Lung microvascular endothelial cell (primary cell): ENCODE measurements at regions not wholly inside any gene's neighbourhood (a gene's known extent, or its start where the extent isn't known, plus 50 kb on each side); places are given as distances from the start of the nearest gene placed in this dataset.
"Not testable (repeated sequence)": the region's sequence is repeated elsewhere in the genome, so short reads cannot be mapped to it uniquely, and the experiment has no call there.

Experiments
- DNase-seq, 2 donors: peaks; one replicate each; pipeline versions ENCODE4 v3.0.0 to v3.0.0-alpha.2; 2010; ENCODE audit warnings: low read depth in 2 of 2

- peak in 1 of 2 donors; percentile 62 for DNase-seq
These were observed 187.7 kb upstream of the KLF6 start for GRCh38 chr10:3972460-3973301.

GRCh38 chr10:3971713-3972112, 186.7 kb upstream of the KLF6 start:
- no peak for DNase-seq

- peak in 1 of 2 donors; percentile 62 for DNase-seq
These were observed 185.1 kb upstream of the KLF6 start for GRCh38 chr10:3969876-3970666.

GRCh38 chr10:3968727-3969126, 183.7 kb upstream of the KLF6 start:
- DNase-seq, result peak; percentile 42 to 51

GRCh38 chr10:3964516-3964915, 179.5 kb upstream of the KLF6 start:
- no peak for DNase-seq

- peak in 1 of 2 donors; percentile 65 for DNase-seq
These were observed 178.2 kb upstream of the KLF6 start for GRCh38 chr10:3963191-3963673.

GRCh38 chr10:3961082-3961481, 176.1 kb upstream of the KLF6 start:
- no peak for DNase-seq

GRCh38 chr10:3960496-3960895, 175.5 kb upstream of the KLF6 start:
- DNase-seq, result no peak

GRCh38 chr10:3959370-3960325, 174.6 kb upstream of the KLF6 start:
- DNase-seq, result no peak

- DNase-seq, result no peak
These were observed 173.5 kb upstream of the KLF6 start for GRCh38 chr10:3958472-3958996.

GRCh38 chr10:3955955-3956617, 171.1 kb upstream of the KLF6 start:
- DNase-seq, result no peak

- DNase-seq, result peak in 1 of 2 donors; percentile 28
These were observed 170.5 kb upstream of the KLF6 start for GRCh38 chr10:3955493-3955892.

- DNase-seq, result no peak
These were observed 169.6 kb upstream of the KLF6 start for GRCh38 chr10:3954615-3955014.

GRCh38 chr10:3954007-3954406, 169.0 kb upstream of the KLF6 start:
- not testable (repeated sequence) for DNase-seq

- DNase-seq, result peak in 1 of 2 donors; percentile 30
These were observed 167.0 kb upstream of the KLF6 start for GRCh38 chr10:3951993-3952392.

GRCh38 chr10:3950676-3951275, 165.8 kb upstream of the KLF6 start:
- DNase-seq, result no peak

- no peak for DNase-seq
These were observed 164.7 kb upstream of the KLF6 start for GRCh38 chr10:3949711-3950110.

GRCh38 chr10:3948843-3949242, 163.8 kb upstream of the KLF6 start:
- peak; percentile 96 to 97 for DNase-seq

GRCh38 chr10:3946234-3947229, 161.5 kb upstream of the KLF6 start:
- DNase-seq, result no peak
